ENCODE measurements at regions not wholly inside any gene's neighbourhood (a gene's known extent, or its start where the extent isn't known, plus 50 kb on each side); places are given as distances from the start of the nearest gene placed in this dataset.
"Not testable (repeated sequence)": the region's sequence is repeated elsewhere in the genome, so short reads cannot be mapped to it uniquely, and the experiment has no call there.

DNA sequence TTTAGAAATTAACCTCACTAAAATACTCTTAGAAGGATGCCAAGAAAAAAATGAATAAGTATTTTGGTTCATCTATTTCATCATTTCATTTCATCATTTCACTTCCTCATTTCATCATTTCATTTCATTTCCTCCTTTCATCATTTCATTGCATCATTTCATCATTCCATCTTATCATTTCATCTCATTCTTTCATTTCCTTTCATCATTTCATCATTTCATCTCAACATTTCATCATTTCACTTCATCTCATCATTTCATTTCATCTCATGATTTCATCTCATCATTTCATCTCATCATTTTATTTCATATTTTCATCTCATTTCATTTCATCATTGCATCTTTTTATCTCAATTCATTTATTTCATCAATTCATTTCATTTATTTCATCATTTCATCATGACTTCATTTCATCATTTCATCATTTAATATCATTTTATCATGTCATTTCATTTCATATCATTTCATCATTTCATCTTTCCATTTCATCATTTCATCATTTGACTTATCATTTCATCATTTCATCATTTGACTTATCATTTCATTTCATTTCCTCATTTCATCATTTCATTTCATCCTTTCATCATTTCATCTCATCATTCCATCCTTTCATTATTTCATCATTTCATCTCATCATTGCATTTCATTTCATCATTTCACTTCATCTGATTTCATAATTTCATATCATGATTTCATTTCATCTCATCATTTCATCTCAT lies 129.9 kb downstream of the ZNF92 start:
- Mint-ChIP-seq H3K4me1 (peaks cover 9% of the 10 kb centered on the region), H3K9me3 (ENCODE audit: insufficient read depth) (no peaks in the 10 kb centered on the region), H3K27me3 (no peaks in the 10 kb centered on the region), H3K4me3 (no peak overlapping the region), H3K27ac (no peak overlapping the region)
- CTCF ChIA-PET, result no interaction called here
- no peaks in the 10 kb centered on the region for H3K79me2 ChIP-seq (ENCODE audit: control insufficient read depth, insufficient read depth, low read length)
- no peak overlapping the region for H3K4me3 ChIP-seq (ENCODE audit: control extremely low read depth in 1 of 5, extremely low read depth in 1 of 5, insufficient read depth in 1 of 5, low read depth in 2 of 5, low read length in 4 of 5)
- POLR2A ChIA-PET, result no interaction called here
- H3K27me3 ChIP-seq (replicated peaks in 1 of 4; ENCODE audit: control extremely low read depth in 1 of 4, control insufficient read depth in 3 of 4, insufficient read depth in 4 of 4, low read length in 3 of 4), result no peaks in the 10 kb centered on the region
- no peaks in the 10 kb centered on the region for H4K20me1 ChIP-seq (ENCODE audit: control insufficient read depth, insufficient read depth, low read length, poor library complexity, severe bottlenecking)
- no peak for DNase-seq
- no peaks in the 10 kb centered on the region for H3K4me1 ChIP-seq (ENCODE audit: control insufficient read depth in 2 of 2, insufficient read depth in 2 of 2, low read length in 2 of 2)
- H3K27ac ChIP-seq (ENCODE audit: low read length in 2 of 2), result no peak overlapping the region
- no peaks in the 10 kb centered on the region for H3K36me3 ChIP-seq (replicated peaks in 1 of 2; ENCODE audit: control extremely low read depth in 1 of 2, control insufficient read depth in 1 of 2, extremely low read depth in 1 of 2, insufficient read depth in 2 of 2, low read length in 1 of 2)
- no peaks in the 10 kb centered on the region for H3K9me3 ChIP-seq (ENCODE audit: control extremely low read depth in 1 of 3, control insufficient read depth in 2 of 3, insufficient read depth in 1 of 3, low read length in 2 of 3)
- no peak overlapping the region for H3K4me2 ChIP-seq (replicated peaks; ENCODE audit: low read depth, low read length, poor library complexity, severe bottlenecking)
- intact Hi-C loops (cut with micrococcal nuclease), result loop anchor here (10.0 kb wide), 2 partner anchors 59 to 119 kb away; no protein-coding TSS in a partner anchor
- no peak overlapping the region for H2AFZ ChIP-seq (ENCODE audit: insufficient read depth, low read depth, low read length, poor library complexity, severe bottlenecking)
- H3K9ac ChIP-seq (ENCODE audit: low read length), result no peak overlapping the region
- ATAC-seq (ENCODE audit: low read depth), result no peak
- TF ChIP-seq EZH2 (IDR thresholded peaks at IDR 0.05; ENCODE audit: borderline replicate concordance, insufficient read depth, low read depth, low read length, poor library complexity, severe bottlenecking), result no peak
- TF ChIP-seq, protein P1, sequence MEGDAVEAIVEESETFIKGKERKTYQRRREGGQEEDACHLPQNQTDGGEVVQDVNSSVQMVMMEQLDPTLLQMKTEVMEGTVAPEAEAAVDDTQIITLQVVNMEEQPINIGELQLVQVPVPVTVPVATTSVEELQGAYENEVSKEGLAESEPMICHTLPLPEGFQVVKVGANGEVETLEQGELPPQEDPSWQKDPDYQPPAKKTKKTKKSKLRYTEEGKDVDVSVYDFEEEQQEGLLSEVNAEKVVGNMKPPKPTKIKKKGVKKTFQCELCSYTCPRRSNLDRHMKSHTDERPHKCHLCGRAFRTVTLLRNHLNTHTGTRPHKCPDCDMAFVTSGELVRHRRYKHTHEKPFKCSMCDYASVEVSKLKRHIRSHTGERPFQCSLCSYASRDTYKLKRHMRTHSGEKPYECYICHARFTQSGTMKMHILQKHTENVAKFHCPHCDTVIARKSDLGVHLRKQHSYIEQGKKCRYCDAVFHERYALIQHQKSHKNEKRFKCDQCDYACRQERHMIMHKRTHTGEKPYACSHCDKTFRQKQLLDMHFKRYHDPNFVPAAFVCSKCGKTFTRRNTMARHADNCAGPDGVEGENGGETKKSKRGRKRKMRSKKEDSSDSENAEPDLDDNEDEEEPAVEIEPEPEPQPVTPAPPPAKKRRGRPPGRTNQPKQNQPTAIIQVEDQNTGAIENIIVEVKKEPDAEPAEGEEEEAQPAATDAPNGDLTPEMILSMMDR (IDR thresholded peaks at IDR 0.05), result no peak

DNA sequence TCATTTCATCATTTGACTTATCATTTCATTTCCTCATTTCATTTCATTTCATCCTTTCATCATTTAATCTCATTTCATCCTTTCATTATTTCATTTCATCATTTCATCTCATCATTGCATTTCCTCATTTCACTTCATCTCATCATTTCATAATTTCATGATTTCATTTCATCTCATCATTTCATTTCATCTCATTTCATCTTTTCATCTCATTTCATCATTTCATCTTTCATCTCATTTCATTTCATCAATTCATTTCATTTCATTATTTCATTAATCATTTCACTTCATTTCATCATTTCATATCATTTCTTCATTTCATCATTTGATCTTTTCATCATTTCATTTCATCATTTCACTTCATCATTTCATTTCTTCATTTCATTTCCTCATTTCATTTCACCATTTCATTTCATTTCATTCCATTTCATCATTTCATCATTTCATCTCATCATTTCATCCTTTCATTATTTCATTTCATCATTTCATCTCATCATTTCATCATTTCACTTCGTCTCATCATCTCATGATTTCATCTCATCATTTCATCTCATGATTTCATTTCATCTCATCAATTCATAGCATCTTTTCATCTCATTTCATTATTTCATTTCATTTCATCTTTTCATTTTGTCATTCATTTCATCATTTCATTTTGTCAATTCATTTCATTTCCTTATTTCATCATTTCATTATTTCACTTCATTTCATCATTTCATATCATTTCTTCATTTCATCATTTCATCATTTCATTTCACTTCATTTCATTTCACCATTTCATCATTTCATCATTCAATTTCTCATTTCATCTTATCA lies 131.1 kb downstream of the ZNF92 start:
- H3K4me3 ChIP-seq (ENCODE audit: control extremely low read depth in 1 of 5, extremely low read depth in 1 of 5, insufficient read depth in 1 of 5, low read depth in 2 of 5, low read length in 4 of 5); H3K9ac ChIP-seq (ENCODE audit: low read length); H3K27ac Mint-ChIP-seq; DNase-seq; H3K27me3 ChIP-seq (replicated peaks in 1 of 4; ENCODE audit: control extremely low read depth in 1 of 4, control insufficient read depth in 3 of 4, insufficient read depth in 4 of 4, low read length in 3 of 4); H3K36me3 ChIP-seq (replicated peaks in 1 of 2; ENCODE audit: control extremely low read depth in 1 of 2, control insufficient read depth in 1 of 2, extremely low read depth in 1 of 2, insufficient read depth in 2 of 2, low read length in 1 of 2); H3K9me3 ChIP-seq (ENCODE audit: control extremely low read depth in 1 of 3, control insufficient read depth in 2 of 3, insufficient read depth in 1 of 3, low read length in 2 of 3); CTCF ChIA-PET; H3K79me2 ChIP-seq (ENCODE audit: control insufficient read depth, insufficient read depth, low read length); H3K9me3 Mint-ChIP-seq (ENCODE audit: insufficient read depth); H3K4me1 Mint-ChIP-seq; H3K4me1 ChIP-seq (ENCODE audit: control insufficient read depth in 2 of 2, insufficient read depth in 2 of 2, low read length in 2 of 2); POLR2A ChIA-PET; H3K4me2 ChIP-seq (replicated peaks; ENCODE audit: low read depth, low read length, poor library complexity, severe bottlenecking); H3K4me3 Mint-ChIP-seq; ATAC-seq (ENCODE audit: low read depth); H3K27me3 Mint-ChIP-seq; H4K20me1 ChIP-seq (ENCODE audit: control insufficient read depth, insufficient read depth, low read length, poor library complexity, severe bottlenecking); H2AFZ ChIP-seq (ENCODE audit: insufficient read depth, low read depth, low read length, poor library complexity, severe bottlenecking); H3K27ac ChIP-seq (ENCODE audit: low read length in 2 of 2): not testable (repeated sequence)
- TF ChIP-seq, protein P1 (IDR thresholded peaks at IDR 0.05), result peak; percentile 17
- intact Hi-C loops (cut with micrococcal nuclease), result loop anchor here (10.0 kb wide), 2 partner anchors 60 to 120 kb away; no protein-coding TSS in a partner anchor
- WGBS (ENCODE audit: insufficient coverage), result 93% methylated on average over 1 of the region's 1 CpG

DNA sequence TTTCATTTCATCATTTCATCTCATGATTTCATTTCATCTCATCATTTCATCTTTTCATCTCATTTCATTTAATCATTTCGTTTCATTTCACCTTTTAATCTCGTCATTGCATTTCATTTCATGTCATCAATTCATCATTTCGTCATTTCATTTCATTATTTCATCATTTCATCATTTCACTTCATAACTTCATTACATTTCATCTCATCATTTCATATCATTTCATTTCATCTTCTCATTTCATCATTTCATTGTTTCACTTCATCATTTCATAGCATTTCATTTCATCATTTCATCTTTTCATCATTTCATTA lies 131.6 kb downstream of the ZNF92 start:
- H3K9ac ChIP-seq (ENCODE audit: low read length); DNase-seq; H3K4me3 Mint-ChIP-seq; H2AFZ ChIP-seq (ENCODE audit: insufficient read depth, low read depth, low read length, poor library complexity, severe bottlenecking); H3K79me2 ChIP-seq (ENCODE audit: control insufficient read depth, insufficient read depth, low read length); H3K36me3 ChIP-seq (replicated peaks in 1 of 2; ENCODE audit: control extremely low read depth in 1 of 2, control insufficient read depth in 1 of 2, extremely low read depth in 1 of 2, insufficient read depth in 2 of 2, low read length in 1 of 2); CTCF ChIA-PET; H3K4me3 ChIP-seq (ENCODE audit: control extremely low read depth in 1 of 5, extremely low read depth in 1 of 5, insufficient read depth in 1 of 5, low read depth in 2 of 5, low read length in 4 of 5); H3K9me3 ChIP-seq (ENCODE audit: control extremely low read depth in 1 of 3, control insufficient read depth in 2 of 3, insufficient read depth in 1 of 3, low read length in 2 of 3); H3K27me3 Mint-ChIP-seq; H3K9me3 Mint-ChIP-seq (ENCODE audit: insufficient read depth); H4K20me1 ChIP-seq (ENCODE audit: control insufficient read depth, insufficient read depth, low read length, poor library complexity, severe bottlenecking); H3K4me2 ChIP-seq (replicated peaks; ENCODE audit: low read depth, low read length, poor library complexity, severe bottlenecking); POLR2A ChIA-PET; H3K27ac ChIP-seq (ENCODE audit: low read length in 2 of 2); ATAC-seq (ENCODE audit: low read depth); H3K27ac Mint-ChIP-seq: not testable (repeated sequence)
- H3K4me1 Mint-ChIP-seq, result peaks cover 12% of the 10 kb centered on the region
- 92% methylated on average over 3 of the region's 3 CpGs for WGBS (ENCODE audit: insufficient coverage)
- intact Hi-C loops (cut with micrococcal nuclease), result loop anchor here (10.0 kb wide), 2 partner anchors 60 to 120 kb away; no protein-coding TSS in a partner anchor
- H3K4me1 ChIP-seq (ENCODE audit: control insufficient read depth in 2 of 2, insufficient read depth in 2 of 2, low read length in 2 of 2), result peaks cover 3 to 11% of the 10 kb centered on the region in 2 donors
- peaks cover 0 to 11% (median 7%) of the 10 kb centered on the region in 4 experiments for H3K27me3 ChIP-seq (replicated peaks in 1 of 4; ENCODE audit: control extremely low read depth in 1 of 4, control insufficient read depth in 3 of 4, insufficient read depth in 4 of 4, low read length in 3 of 4)

All from B cell (primary cell).